ENCODE measurements at regions not wholly inside any gene's neighbourhood (a gene's known extent, or its start where the extent isn't known, plus 50 kb on each side); places are given as distances from the start of the nearest gene placed in this dataset.

DNA sequence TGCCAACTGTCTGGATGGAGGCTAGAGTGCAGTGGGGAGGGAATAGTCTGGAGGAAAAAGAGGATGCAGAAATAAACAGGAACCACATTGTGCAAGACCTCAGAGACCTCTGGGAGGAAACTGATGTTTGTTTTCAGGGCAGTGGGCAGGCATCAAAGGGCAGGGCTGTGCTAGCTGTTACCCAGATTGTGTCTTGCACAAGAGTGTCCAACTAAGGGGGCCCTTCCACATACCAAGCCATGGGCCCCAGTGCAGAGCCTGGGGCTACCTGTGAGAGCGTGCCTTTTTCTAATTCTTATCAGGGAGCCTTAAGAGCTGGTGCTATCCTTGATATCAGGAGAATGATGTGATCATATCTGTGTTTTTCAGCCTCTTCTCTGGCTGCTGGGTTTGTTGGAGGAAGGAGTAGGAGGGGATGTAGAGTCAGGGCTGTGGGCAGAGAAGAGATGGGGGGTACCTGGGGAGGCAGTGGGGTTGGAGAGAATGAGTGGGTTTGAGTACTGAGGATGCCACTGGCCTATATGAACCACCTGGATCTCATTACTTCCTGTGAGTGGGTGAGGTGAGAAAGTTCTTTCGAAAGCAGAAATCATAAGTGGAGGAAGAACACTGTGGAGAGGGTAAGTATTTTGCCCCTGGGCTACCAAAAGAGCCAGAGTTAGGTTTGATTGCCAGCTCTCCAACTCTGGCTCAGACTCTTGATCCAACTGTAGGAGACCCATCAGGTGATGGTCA, 259.2 kb upstream of the CRY1 start:
- peaks cover 57 to 77% (median 59%) of the 10 kb centered on the region in 3 donors for H3K4me1 Mint-ChIP-seq
- ATAC-seq (replicated peaks in 1 of 4) (peak; percentile 31 to 64 (median 54)), DNase-seq (no peak)
- no peaks in the 10 kb centered on the region for H3K36me3 ChIP-seq (ENCODE audit: control insufficient read depth in 2 of 2, extremely low read depth in 1 of 2, insufficient read depth in 1 of 2, low read length in 1 of 2)
- peaks cover 4% of the 10 kb centered on the region for H3K36me3 Mint-ChIP-seq
- no peaks in the 10 kb centered on the region for H3K9me3 ChIP-seq
- peaks cover 18 to 31% of the 10 kb centered on the region in 2 experiments for H3K4me1 ChIP-seq (ENCODE audit: control insufficient read depth in 1 of 2, extremely low read depth in 1 of 2, insufficient read depth in 2 of 2, low read length in 2 of 2)
- CTCF ChIA-PET = no interaction called here
- H3K27me3 ChIP-seq (replicated peaks in 1 of 2; ENCODE audit: control insufficient read depth in 2 of 2, extremely low read depth in 1 of 2, insufficient read depth in 2 of 2, low read length in 1 of 2) = no peaks in the 10 kb centered on the region
- 0% methylated on average over 1 of the region's 2 CpGs for WGBS (ENCODE audit: insufficient coverage)
- H3K27ac ChIP-seq (ENCODE audit: low read length) = peak overlapping the region; percentile 27
- peak overlapping the region in 1 of 3 donors; percentile 3 for H3K4me3 Mint-ChIP-seq
- H3K4me3 ChIP-seq (ENCODE audit: control insufficient read depth in 1 of 2, extremely low read depth in 1 of 2, low read length in 1 of 2) = no peak overlapping the region
- peak overlapping the region; percentile 78 to 83 for H3K27ac Mint-ChIP-seq
- no peaks in the 10 kb centered on the region for H3K27me3 Mint-ChIP-seq
- POLR2A ChIA-PET = no interaction called here
- H3K9me3 Mint-ChIP-seq = peaks cover 0 to under 1% (median 0%) of the 10 kb centered on the region in 3 donors

DNA sequence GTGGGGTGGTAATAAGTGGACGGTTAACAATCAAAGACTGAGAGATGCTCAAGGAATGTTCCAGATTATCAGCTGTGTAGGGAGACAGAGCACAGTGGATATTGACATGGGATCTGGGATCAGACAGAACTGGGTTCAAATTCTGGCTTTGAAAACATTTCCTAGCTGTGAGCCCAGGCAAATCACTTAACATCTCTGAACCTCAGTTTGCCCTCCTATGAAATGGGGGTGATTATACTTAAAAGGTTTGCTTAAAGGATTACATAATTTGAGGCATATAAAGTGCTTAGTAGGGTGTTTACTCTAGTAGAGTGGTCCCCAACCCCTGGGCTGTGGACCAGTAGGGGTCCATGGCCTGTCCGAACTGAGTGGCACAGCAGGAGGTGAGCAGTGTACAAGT, 260.0 kb upstream of the CRY1 start:
- Histone ChIP-seq H3K27me3 (replicated peaks in 1 of 2; ENCODE audit: control insufficient read depth in 2 of 2, extremely low read depth in 1 of 2, insufficient read depth in 2 of 2, low read length in 1 of 2) (no peaks in the 10 kb centered on the region), H3K36me3 (ENCODE audit: control insufficient read depth in 2 of 2, extremely low read depth in 1 of 2, insufficient read depth in 1 of 2, low read length in 1 of 2) (no peaks in the 10 kb centered on the region), H3K4me3 (ENCODE audit: control insufficient read depth in 1 of 2, extremely low read depth in 1 of 2, low read length in 1 of 2) (no peak overlapping the region), H3K27ac (ENCODE audit: low read length) (peak overlapping the region; percentile 27), H3K4me1 (ENCODE audit: control insufficient read depth in 1 of 2, extremely low read depth in 1 of 2, insufficient read depth in 2 of 2, low read length in 2 of 2) (peaks cover 16 to 26% of the 10 kb centered on the region in 2 experiments), H3K9me3 (no peaks in the 10 kb centered on the region)
- H3K27ac Mint-ChIP-seq = peak overlapping the region in 1 of 2 donors; percentile 83
- peaks cover 53 to 77% (median 59%) of the 10 kb centered on the region in 3 donors for H3K4me1 Mint-ChIP-seq
- 83% methylated on average over 1 of the region's 2 CpGs for whole genome bisulfite sequencing (ENCODE audit: insufficient coverage)
- H3K27me3 Mint-ChIP-seq = no peaks in the 10 kb centered on the region
- DNase-seq = no peak
- no peaks in the 10 kb centered on the region for H3K36me3 Mint-ChIP-seq
- no peak for ATAC-seq (replicated peaks in 1 of 4)
- H3K9me3 Mint-ChIP-seq = no peaks in the 10 kb centered on the region
- ChIA-PET CTCF (interaction anchor here in 1 of 2 donors (0.5 kb wide), 1 partner anchor 48 kb away, joined by 5 read pairs; no protein-coding TSS in a partner anchor), POLR2A (no interaction called here)
- H3K4me3 Mint-ChIP-seq = peak overlapping the region in 1 of 3 donors; percentile 3

GRCh38 chr12:107355004-107355565, 261.7 kb upstream of the CRY1 start:
- peaks cover 53 to 73% (median 61%) of the 10 kb centered on the region in 3 donors for H3K4me1 Mint-ChIP-seq

DNA sequence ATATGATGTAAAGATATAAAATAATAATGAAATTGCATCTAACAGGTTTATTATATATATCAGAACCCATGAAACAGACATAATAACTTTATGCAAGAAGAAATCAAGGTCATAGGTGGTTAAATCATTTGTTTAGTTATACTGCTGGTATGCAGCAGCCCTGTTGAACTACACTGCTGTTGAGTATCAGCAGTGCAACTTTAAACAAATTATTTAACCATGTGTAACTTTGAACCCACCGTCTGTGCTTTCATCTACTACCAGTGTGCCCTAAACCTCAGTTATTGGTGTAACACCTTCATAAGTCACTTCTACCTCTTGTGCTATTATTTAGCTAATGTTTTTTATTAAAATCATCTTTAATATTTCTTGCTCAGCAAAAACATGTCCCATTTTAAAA, 262.3 kb upstream of the CRY1 start:
- Histone ChIP-seq H3K27ac (ENCODE audit: low read length) (no peak overlapping the region), H3K4me1 (ENCODE audit: control insufficient read depth in 1 of 2, extremely low read depth in 1 of 2, insufficient read depth in 2 of 2, low read length in 2 of 2) (peaks cover 14 to 25% of the 10 kb centered on the region in 2 experiments), H3K4me3 (ENCODE audit: control insufficient read depth in 1 of 2, extremely low read depth in 1 of 2, low read length in 1 of 2) (no peak overlapping the region), H3K36me3 (ENCODE audit: control insufficient read depth in 2 of 2, extremely low read depth in 1 of 2, insufficient read depth in 1 of 2, low read length in 1 of 2) (no peaks in the 10 kb centered on the region), H3K27me3 (replicated peaks in 1 of 2; ENCODE audit: control insufficient read depth in 2 of 2, extremely low read depth in 1 of 2, insufficient read depth in 2 of 2, low read length in 1 of 2) (no peaks in the 10 kb centered on the region), H3K9me3 (no peaks in the 10 kb centered on the region)
- no peak for DNase-seq
- ChIA-PET POLR2A (no interaction called here), CTCF (no interaction called here)
- H3K9me3 Mint-ChIP-seq = no peaks in the 10 kb centered on the region
- no peaks in the 10 kb centered on the region for H3K27me3 Mint-ChIP-seq
- peaks cover 54 to 75% (median 62%) of the 10 kb centered on the region in 3 donors for H3K4me1 Mint-ChIP-seq
- peak overlapping the region in 1 of 3 donors; percentile 8 for H3K4me3 Mint-ChIP-seq
- no peaks in the 10 kb centered on the region for H3K36me3 Mint-ChIP-seq
- WGBS (ENCODE audit: insufficient coverage) = no CpG with 5 or more reads among the region's 1 CpG
- no peak for ATAC-seq (replicated peaks in 1 of 4)
- no peak overlapping the region for H3K27ac Mint-ChIP-seq

More at GRCh38 chr12:107355004-107355565, 261.7 kb upstream of the CRY1 start:
- ChIA-PET CTCF (no interaction called here), POLR2A (no interaction called here)
- Mint-ChIP-seq H3K27me3 (no peaks in the 10 kb centered on the region), H3K9me3 (no peaks in the 10 kb centered on the region), H3K27ac (no peak overlapping the region), H3K36me3 (no peaks in the 10 kb centered on the region), H3K4me3 (peak overlapping the region in 1 of 3 donors; percentile 8)
- Histone ChIP-seq H3K4me3 (ENCODE audit: control insufficient read depth in 1 of 2, extremely low read depth in 1 of 2, low read length in 1 of 2) (no peak overlapping the region), H3K9me3 (no peaks in the 10 kb centered on the region), H3K36me3 (ENCODE audit: control insufficient read depth in 2 of 2, extremely low read depth in 1 of 2, insufficient read depth in 1 of 2, low read length in 1 of 2) (no peaks in the 10 kb centered on the region), H3K27ac (ENCODE audit: low read length) (no peak overlapping the region), H3K4me1 (ENCODE audit: control insufficient read depth in 1 of 2, extremely low read depth in 1 of 2, insufficient read depth in 2 of 2, low read length in 2 of 2) (peaks cover 14 to 25% of the 10 kb centered on the region in 2 experiments), H3K27me3 (replicated peaks in 1 of 2; ENCODE audit: control insufficient read depth in 2 of 2, extremely low read depth in 1 of 2, insufficient read depth in 2 of 2, low read length in 1 of 2) (no peaks in the 10 kb centered on the region)
- ATAC-seq (replicated peaks in 1 of 4) = peak in 2 of 4 experiments; percentile 37
- 60% methylated on average over 6 of the region's 10 CpGs for WGBS (ENCODE audit: insufficient coverage)
- no peak for DNase-seq

GRCh38 chr12:107356266-107356936, 263.1 kb upstream of the CRY1 start:
- ATAC-seq (replicated peaks in 1 of 4) = no peak
- H3K4me1 ChIP-seq (ENCODE audit: control insufficient read depth in 1 of 2, extremely low read depth in 1 of 2, insufficient read depth in 2 of 2, low read length in 2 of 2) = peaks cover 14 to 25% of the 10 kb centered on the region in 2 experiments
- no CpG with 5 or more reads among the region's 7 CpGs for WGBS (ENCODE audit: insufficient coverage)
- H3K9me3 Mint-ChIP-seq = no peaks in the 10 kb centered on the region
- H3K4me3 Mint-ChIP-seq = no peak overlapping the region
- no peaks in the 10 kb centered on the region for H3K9me3 ChIP-seq
- no peaks in the 10 kb centered on the region for H3K27me3 Mint-ChIP-seq
- no peak overlapping the region for H3K27ac ChIP-seq (ENCODE audit: low read length)
- no peaks in the 10 kb centered on the region for H3K36me3 ChIP-seq (ENCODE audit: control insufficient read depth in 2 of 2, extremely low read depth in 1 of 2, insufficient read depth in 1 of 2, low read length in 1 of 2)
- DNase-seq = no peak
- no peaks in the 10 kb centered on the region for H3K27me3 ChIP-seq (replicated peaks in 1 of 2; ENCODE audit: control insufficient read depth in 2 of 2, extremely low read depth in 1 of 2, insufficient read depth in 2 of 2, low read length in 1 of 2)
- no peak overlapping the region for H3K27ac Mint-ChIP-seq
- H3K4me1 Mint-ChIP-seq = peaks cover 56 to 75% (median 59%) of the 10 kb centered on the region in 3 donors
- no peaks in the 10 kb centered on the region for H3K36me3 Mint-ChIP-seq
- CTCF ChIA-PET = interaction anchor here in 1 of 2 donors (0.6 to 0.9 kb wide), 2 partner anchors 14 to 19 kb away, joined by 3 to 5 read pairs; no protein-coding TSS in a partner anchor
- POLR2A ChIA-PET = interaction anchor here (0.5 to 0.6 kb wide), 4 partner anchors 12 to 31 kb away, joined by 3 to 6 read pairs (median 3); no protein-coding TSS in a partner anchor
- H3K4me3 ChIP-seq (ENCODE audit: control insufficient read depth in 1 of 2, extremely low read depth in 1 of 2, low read length in 1 of 2) = no peak overlapping the region

DNA sequence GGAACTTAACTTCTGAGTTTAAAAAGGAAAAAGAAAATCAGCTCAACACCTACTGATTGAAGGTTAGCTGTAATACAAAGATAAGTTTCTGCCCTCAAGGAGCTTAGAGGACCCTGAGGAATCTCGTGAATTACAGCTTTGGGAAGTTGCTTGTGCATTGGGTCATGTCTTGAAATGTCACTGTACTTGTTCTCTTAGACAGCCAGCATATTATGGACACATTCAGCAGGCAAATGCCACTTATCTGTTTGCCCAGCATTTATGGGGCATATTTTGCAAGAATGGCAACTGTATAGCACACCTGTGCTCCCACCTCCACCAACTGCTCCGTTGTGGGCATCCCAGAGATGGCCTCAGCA, 263.6 kb upstream of the CRY1 start:
- Histone ChIP-seq H3K9me3 (no peaks in the 10 kb centered on the region), H3K27ac (ENCODE audit: low read length) (no peak overlapping the region), H3K27me3 (replicated peaks in 1 of 2; ENCODE audit: control insufficient read depth in 2 of 2, extremely low read depth in 1 of 2, insufficient read depth in 2 of 2, low read length in 1 of 2) (no peaks in the 10 kb centered on the region), H3K36me3 (ENCODE audit: control insufficient read depth in 2 of 2, extremely low read depth in 1 of 2, insufficient read depth in 1 of 2, low read length in 1 of 2) (no peaks in the 10 kb centered on the region), H3K4me1 (ENCODE audit: control insufficient read depth in 1 of 2, extremely low read depth in 1 of 2, insufficient read depth in 2 of 2, low read length in 2 of 2) (peaks cover 14 to 24% of the 10 kb centered on the region in 2 experiments), H3K4me3 (ENCODE audit: control insufficient read depth in 1 of 2, extremely low read depth in 1 of 2, low read length in 1 of 2) (no peak overlapping the region)
- no peak for ATAC-seq (replicated peaks in 1 of 4)
- no peaks in the 10 kb centered on the region for H3K27me3 Mint-ChIP-seq
- H3K4me1 Mint-ChIP-seq = peaks cover 53 to 71% (median 54%) of the 10 kb centered on the region in 3 donors
- WGBS (ENCODE audit: insufficient coverage) = 100% methylated on average over 1 of the region's 2 CpGs
- no peaks in the 10 kb centered on the region for H3K9me3 Mint-ChIP-seq
- no peak overlapping the region for H3K4me3 Mint-ChIP-seq
- no peak overlapping the region for H3K27ac Mint-ChIP-seq
- ChIA-PET CTCF (interaction anchor here in 1 of 2 donors (0.6 to 0.9 kb wide), 2 partner anchors 14 to 20 kb away, joined by 3 to 5 read pairs; no protein-coding TSS in a partner anchor), POLR2A (interaction anchor here (0.5 to 0.6 kb wide), 4 partner anchors 12 to 31 kb away, joined by 3 to 6 read pairs (median 3); no protein-coding TSS in a partner anchor)
- H3K36me3 Mint-ChIP-seq = no peaks in the 10 kb centered on the region
- no peak for DNase-seq

All from T-cell (primary cell).